ENCODE measurements at regions not wholly inside any gene's neighbourhood (a gene's known extent, or its start where the extent isn't known, plus 50 kb on each side); places are given as distances from the start of the nearest gene placed in this dataset.
"Not testable (repeated sequence)": the region's sequence is repeated elsewhere in the genome, so short reads cannot be mapped to it uniquely, and the experiment has no call there.

GRCh38 chr6:53446151-53446550, 97.4 kb upstream of the ELOVL5 start:
- intact Hi-C loops (cut with DNase I): no loop called here
- no peak for DNase-seq (ENCODE audit: low spot score)

DNA sequence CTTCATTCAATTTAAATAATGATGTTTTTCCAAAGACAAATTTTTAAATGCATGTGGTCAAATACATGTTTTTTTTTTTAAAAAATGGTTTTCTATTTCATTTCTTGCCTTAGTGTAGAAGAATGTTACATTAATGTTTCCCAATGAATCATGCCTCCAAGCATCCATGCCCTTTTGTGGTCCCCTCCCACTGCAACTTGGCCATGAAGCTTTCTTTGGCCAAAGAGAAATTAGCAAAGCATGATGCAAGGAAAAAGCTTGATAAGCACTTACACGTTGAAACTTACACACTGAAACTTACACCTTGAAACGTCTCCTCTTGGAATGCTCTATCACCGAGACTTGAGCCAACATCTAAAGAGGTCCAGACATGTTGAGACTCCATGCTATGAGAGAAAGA, 93.0 kb upstream of the ELOVL5 start:
- DNase-seq (ENCODE audit: low spot score): no peak
- intact Hi-C loops (cut with DNase I): no loop called here

- intact Hi-C loops (cut with DNase I): no loop called here
- no peak for DNase-seq (ENCODE audit: low spot score)
Observed at GRCh38 chr6:53441035-53441493, 92.3 kb upstream of the ELOVL5 start.

DNA sequence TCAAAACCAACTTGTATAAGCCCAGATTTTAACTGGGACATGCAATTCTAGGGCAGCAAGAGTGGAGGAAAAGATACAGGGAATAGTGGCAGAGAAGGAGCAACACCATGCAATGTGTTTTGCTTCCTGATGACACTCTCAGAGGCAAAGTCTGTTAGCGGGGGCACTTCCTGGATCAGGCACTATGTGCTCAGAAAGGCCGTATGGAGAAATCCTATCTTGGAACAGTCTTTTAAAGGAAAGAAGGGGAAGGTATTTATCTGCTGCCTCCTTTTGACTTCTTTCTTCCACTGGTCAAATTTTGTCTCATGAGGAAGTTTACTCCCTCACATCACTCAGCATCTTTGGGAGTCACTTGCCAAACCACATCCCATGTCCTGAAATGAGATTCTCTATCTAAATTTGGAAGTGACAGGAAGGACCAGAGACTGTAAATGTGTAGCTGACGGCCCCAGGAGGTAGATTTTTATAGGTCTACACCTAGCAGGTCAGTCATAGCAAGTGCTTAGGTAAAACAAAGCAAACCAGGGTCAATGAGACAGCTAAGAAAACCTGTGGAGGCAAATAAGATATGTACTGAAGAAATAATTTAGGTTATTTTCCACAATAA, 91.7 kb upstream of the ELOVL5 start:
- DNase-seq (ENCODE audit: low spot score): no peak
- intact Hi-C loops (cut with DNase I): no loop called here

GRCh38 chr6:53439556-53439955, 90.8 kb upstream of the ELOVL5 start:
- intact Hi-C loops (cut with DNase I): no loop called here

DNA sequence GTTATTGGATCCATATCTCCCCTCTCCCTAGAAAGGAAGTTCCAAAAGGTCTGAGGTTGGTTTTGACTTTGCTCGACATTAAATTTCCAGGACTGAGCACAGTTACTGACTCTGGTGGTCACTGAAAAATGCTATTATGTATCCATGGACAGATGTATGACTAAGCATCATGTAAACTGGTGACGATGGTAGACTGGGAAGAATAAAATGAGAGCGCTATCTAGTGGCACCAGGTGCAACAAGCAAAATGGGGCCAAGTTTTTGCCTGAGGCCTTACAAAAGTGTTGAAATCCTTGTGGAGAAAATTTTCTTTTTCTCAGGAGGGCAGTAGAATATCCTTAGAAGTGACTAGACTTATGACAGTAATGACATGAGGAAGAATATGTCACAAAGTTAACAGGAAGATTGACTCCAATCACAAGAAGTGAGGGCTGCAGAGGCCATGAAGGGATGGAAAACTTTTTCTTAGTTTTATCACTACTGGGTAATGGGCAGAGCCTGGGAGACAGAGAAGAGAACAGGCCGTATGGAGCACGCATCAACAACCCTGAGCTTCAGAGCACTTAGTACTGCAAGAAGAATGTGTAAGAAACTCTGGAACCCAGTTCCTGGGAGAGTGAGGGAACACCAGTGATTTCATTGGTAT, 88.9 kb upstream of the ELOVL5 start:
- no peak for DNase-seq (ENCODE audit: low spot score)
- intact Hi-C loops (cut with DNase I): no loop called here

More at GRCh38 chr6:53439556-53439955, 90.8 kb upstream of the ELOVL5 start:
- no peak for DNase-seq (ENCODE audit: low spot score)

DNA sequence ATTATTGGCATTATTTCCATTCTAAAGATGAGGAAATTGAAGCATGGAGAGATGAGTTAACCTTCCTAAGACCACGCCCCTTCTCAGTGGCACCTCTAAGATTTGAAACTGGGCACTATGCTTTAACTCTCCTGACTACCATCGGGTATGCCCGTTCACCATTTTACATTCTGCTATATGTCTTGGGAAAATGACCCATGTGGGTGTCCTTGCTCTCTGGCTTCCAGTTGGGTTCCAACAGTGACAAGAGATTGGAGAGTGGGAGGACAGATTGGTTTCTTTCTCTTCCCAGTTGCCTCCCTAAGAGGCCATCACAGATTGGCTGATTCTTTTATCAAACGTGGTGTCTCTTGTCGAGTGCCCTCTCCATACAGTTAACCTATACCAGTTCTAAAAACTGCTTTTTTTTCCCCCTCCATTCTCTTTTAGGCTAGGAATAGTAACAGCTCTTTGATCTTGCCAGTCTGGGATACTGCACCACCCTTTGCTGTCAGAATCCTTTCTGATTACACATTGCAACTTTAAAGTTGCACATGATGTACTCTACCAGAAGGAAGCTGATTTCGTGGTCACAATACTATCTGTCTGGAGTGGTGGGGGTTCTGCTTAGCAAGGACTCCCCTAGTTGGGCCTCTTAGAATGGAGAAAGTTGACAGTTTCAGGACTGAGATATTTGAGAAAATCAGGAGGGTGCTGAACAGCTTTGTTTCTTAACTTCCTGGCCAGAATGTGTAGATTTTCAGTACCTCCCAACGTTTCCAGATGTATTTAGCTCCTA, 88.0 kb upstream of the ELOVL5 start:
- intact Hi-C loops (cut with DNase I): no loop called here
- DNase-seq (ENCODE audit: low spot score): no peak

- intact Hi-C loops (cut with DNase I): no loop called here
- DNase-seq (ENCODE audit: low spot score): no peak
Observed at GRCh38 chr6:53433951-53434285, 85.2 kb upstream of the ELOVL5 start.

- no peak for DNase-seq (ENCODE audit: low spot score)
- intact Hi-C loops (cut with DNase I): no loop called here
Observed at GRCh38 chr6:53433261-53433950, 84.7 kb upstream of the ELOVL5 start.

GRCh38 chr6:53432318-53433161, 83.8 kb upstream of the ELOVL5 start:
- intact Hi-C loops (cut with DNase I): no loop called here
- DNase-seq (ENCODE audit: low spot score): no peak

DNA sequence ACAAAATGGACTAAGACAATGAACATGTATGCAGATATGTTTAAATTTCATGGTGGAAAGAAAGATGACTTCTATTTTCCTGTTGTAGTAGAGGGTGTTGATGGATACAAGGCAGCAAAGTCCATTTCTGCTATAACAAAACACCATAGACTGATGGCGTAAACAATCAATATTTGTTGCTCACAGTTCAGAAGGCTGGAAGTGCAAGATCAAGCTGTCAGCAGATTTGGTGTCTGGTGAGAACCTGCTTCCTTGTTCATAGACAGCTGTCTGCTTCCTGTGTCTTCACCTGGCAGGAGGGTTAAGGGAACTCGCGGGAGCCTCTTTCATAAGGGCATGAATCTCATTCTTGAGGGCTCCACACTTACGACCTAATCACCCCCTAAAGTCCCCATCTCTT, 83.0 kb upstream of the ELOVL5 start:
- DNase-seq (ENCODE audit: low spot score): no peak
- intact Hi-C loops (cut with DNase I): no loop called here

DNA sequence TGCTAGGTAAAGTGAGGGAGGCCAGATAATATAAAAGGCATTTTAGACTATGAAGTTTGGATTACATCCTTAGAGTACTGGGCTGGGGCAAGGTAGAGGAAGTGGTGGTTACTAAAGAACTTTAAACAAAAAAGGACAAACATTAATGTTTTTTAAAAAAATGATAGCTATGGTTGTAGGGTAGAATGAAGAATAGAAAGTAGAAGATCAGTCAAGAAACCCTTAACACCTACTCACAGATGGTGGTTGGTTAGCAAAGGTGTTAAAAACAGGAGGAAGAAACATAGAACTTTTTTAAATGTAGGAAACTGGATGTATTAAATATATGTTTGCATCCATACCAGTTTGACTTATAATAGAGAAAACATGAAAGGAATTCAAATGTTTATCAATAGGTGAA, 80.7 kb upstream of the ELOVL5 start:
- intact Hi-C loops (cut with DNase I): no loop called here

GRCh38 chr6:53428886-53429285, 80.1 kb upstream of the ELOVL5 start:
- no peak for DNase-seq (ENCODE audit: low spot score)

More for the DNA sequence above, 80.7 kb upstream of the ELOVL5 start:
- no peak for DNase-seq (ENCODE audit: low spot score)

GRCh38 chr6:53426667-53427270, 78.0 kb upstream of the ELOVL5 start:
- intact Hi-C loops (cut with DNase I): no loop called here
- DNase-seq (ENCODE audit: low spot score): no peak

More at GRCh38 chr6:53428886-53429285, 80.1 kb upstream of the ELOVL5 start:
- intact Hi-C loops (cut with DNase I): no loop called here

DNA sequence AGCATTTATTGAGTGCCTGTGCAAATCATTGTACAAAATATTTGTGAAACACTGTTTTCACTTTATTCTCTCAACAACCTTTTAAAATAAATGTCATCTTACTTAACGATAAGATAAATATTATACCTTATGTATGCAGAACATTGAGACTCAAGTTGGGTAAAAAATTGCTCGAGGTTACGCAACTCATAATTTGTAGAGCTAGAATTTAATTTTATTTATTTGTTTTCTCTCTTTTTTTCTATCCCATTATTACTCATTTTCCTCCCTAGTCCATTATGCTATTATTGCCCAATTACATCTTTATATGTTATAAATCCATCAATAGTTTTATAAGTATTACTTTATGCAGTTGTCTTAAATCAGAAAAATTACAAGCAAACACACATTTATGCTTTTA, 77.4 kb upstream of the ELOVL5 start:
- no peak for DNase-seq (ENCODE audit: low spot score)
- intact Hi-C loops (cut with DNase I): no loop called here

DNA sequence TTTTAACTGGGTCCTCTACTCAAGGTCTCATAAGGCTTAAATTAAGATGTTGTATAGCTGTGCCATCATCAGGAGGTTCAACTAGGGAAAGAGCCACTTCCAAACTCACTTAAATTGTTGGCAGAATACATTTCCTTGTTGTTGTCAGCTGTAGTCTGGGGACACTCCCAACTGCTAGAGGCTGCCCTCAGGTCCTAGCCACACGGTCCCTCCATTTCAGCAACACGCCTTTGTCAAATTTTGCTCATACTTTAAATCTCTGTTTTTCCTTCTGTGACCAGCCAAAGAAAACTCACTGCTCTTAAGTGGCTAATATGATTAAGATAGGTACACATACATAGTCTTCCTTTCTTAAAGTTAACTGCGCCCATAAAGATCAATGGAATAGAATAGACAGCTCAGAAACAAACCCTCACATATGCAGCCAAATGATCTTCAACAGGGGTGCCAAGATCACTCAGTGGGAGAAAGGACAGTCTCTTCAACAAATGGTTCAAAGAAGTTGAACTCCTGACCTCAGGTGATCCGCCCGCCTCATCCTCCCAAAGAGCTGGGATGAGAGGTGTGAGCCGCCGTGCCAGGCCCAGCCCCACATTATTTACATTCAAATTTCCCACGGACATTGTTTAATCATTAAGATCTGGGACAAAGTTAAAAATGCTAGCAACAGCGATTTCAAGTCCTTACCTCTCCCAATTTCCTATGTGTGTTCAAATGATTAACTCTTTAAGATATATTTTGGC, 76.4 kb upstream of the ELOVL5 start:
- no peak for DNase-seq (ENCODE audit: low spot score)
- intact Hi-C loops (cut with DNase I): no loop called here

GRCh38 chr6:53424300-53424699, 75.5 kb upstream of the ELOVL5 start:
- intact Hi-C loops (cut with DNase I): no loop called here

GRCh38 chr6:53423560-53423959, 74.8 kb upstream of the ELOVL5 start:
- DNase-seq (ENCODE audit: low spot score); intact Hi-C loops (cut with DNase I): not testable (repeated sequence)

More at GRCh38 chr6:53424300-53424699, 75.5 kb upstream of the ELOVL5 start:
- no peak for DNase-seq (ENCODE audit: low spot score)
